H1 (cell line): ENCODE measurements at regions not wholly inside any gene's neighbourhood (a gene's known extent, or its start where the extent isn't known, plus 50 kb on each side); places are given as distances from the start of the nearest gene placed in this dataset.

Experiments used
- CEBPB ChIP-seq: IDR thresholded peaks from 2 replicates; pipeline ENCODE4 v1.6.1; 2012; ENCODE audit warnings: low read depth, low read length
- FOSL1 ChIP-seq: IDR thresholded peaks from 2 replicates; pipeline ENCODE4 v1.6.1; 2011; ENCODE audit warnings: mild to moderate bottlenecking, low read depth, low read length, moderate library complexity; ENCODE audit not compliant: insufficient read depth
- HDAC6 ChIP-seq: IDR thresholded peaks from one replicate; pipeline ENCODE4 v1.7.1; 2012; ENCODE audit warnings: low read depth, mild to moderate bottlenecking, inconsistent platforms, low read length, moderate library complexity
- SIX5 ChIP-seq: IDR thresholded peaks from 2 replicates; pipeline ENCODE4 v1.6.1; 2011; ENCODE audit warnings: mild to moderate bottlenecking, low read depth, low read length

DNA sequence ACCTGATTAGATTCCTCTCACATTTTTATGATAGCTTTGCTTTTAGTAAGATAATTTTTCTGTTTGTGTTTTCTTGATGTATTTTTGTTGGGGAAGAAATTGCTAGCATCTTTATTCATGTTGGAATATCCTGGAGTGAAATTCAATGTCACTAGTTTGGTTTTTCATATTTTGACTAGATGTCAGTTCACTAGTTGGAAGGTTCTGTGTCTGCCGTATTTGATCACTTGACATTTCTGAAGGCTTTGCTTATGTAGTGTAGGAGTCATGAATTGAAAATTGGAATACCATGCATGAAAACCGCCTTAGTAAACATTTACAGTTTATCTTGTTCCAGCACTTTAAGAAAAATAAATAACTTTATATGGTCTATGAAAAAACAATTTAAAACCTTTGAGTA is 348.4 kb downstream of the AASDHPPT start (continued):
- TF ChIP-seq HDAC6 (no peak), FOSL1 (no peak), SIX5 (no peak), CEBPB (no peak)
